H54 (cell line): ENCODE measurements at regions not wholly inside any gene's neighbourhood (a gene's known extent, or its start where the extent isn't known, plus 50 kb on each side); places are given as distances from the start of the nearest gene placed in this dataset.
A peak's percentile ranks its signal among the peaks of the same experiment; 100 is the strongest.
"Not testable (repeated sequence)": the region's sequence is repeated elsewhere in the genome, so short reads cannot be mapped to it uniquely, and the experiment has no call there.

Experiments used
- DNase-seq: peaks from one replicate; pipeline ENCODE4 v3.0.0; 2011; ENCODE audit warnings: low spot score, mixed read lengths; ENCODE audit not compliant: insufficient read length
- FAIRE-seq: peaks from 3 replicates; lab custom pipeline; 2011; peaks lifted over from hg19 to GRCh38; lab: Jason Lieb, UNC
- POLR2A ChIP-seq: IDR thresholded peaks from 2 replicates; pipeline ENCODE4 v1.6.1; 2011; ENCODE audit warnings: low read depth, mild to moderate bottlenecking, low read length

DNA sequence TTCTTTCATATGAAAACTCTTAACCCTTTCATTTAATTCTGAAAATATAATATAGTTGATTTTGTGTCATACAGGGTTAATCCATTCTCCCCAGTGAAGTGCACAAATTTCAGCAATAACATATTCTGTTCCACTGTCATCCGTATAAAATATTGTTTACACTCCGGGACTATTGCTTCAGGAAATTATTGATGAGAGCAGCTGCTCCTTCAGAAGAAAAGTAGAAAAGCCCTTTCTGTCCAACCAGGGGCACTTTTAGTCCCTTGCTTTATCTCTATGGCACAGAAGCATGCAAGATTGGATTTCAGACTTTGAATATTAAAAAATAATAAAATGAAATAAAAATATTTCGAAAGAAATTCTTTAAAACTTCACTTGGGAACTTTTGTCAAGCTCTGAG, 535.7 kb upstream of the SLC39A10 start:
- TF ChIP-seq POLR2A, result no peak

GRCh38 chr2:195119231-195119630, 537.8 kb upstream of the SLC39A10 start:
- DNase-seq (no peak), FAIRE-seq (no peak)
- no peak for TF ChIP-seq POLR2A

More for the DNA sequence above, 535.7 kb upstream of the SLC39A10 start:
- FAIRE-seq, result no peak
- no peak for DNase-seq

DNA sequence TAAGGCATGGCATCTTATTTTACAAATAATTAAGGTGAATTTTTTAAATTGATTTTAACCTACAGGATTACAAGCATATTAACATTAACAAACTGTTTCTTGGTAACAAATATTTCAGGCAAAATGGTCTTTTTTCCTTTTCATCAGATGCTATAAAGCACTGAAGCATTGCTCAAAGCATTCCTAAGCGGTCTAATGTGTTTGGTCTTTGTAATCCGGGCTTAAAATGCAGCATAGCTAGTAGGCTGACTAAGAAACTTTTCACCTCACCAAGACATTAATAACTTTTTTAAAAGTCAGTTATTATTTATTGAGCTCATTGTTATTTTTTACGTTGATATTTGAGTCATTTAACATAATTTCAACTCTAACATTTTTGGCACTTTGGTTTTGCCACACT, 538.8 kb upstream of the SLC39A10 start:
- FAIRE-seq, result no peak
- DNase-seq, result no peak
- TF ChIP-seq POLR2A, result no peak

DNA sequence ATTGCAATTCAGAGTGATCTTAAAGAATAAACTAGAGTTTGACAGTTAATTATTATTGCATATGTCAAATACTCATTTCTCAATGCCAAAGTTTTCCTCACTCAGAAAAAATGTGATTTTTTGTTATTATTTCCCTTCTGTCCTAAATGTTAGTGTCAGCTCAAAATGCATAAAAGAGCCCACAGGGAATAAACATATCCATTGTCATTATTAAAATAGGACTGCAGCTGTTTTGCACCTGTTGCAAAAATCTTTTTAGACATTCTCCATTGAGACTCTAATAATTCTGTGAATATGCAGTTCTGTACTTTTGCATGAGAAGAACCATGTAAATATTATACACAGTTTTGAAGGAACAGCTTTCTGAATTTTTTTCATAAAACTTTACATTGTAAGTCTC, 540.0 kb upstream of the SLC39A10 start:
- FAIRE-seq (no peak), DNase-seq (no peak)
- TF ChIP-seq POLR2A, result no peak

- no peak for TF ChIP-seq POLR2A
- FAIRE-seq (no peak), DNase-seq (no peak)
These were observed 541.3 kb upstream of the SLC39A10 start for GRCh38 chr2:195115738-195116137.

GRCh38 chr2:195108182-195108581, 548.8 kb upstream of the SLC39A10 start:
- TF ChIP-seq POLR2A, result no peak
- no peak for DNase-seq
- FAIRE-seq, result no peak

GRCh38 chr2:195106681-195107380, 550.2 kb upstream of the SLC39A10 start:
- no peak for FAIRE-seq
- no peak for DNase-seq

GRCh38 chr2:195105581-195105980, 551.4 kb upstream of the SLC39A10 start:
- no peak for TF ChIP-seq POLR2A
- FAIRE-seq (no peak), DNase-seq (no peak)

More at GRCh38 chr2:195106681-195107380, 550.2 kb upstream of the SLC39A10 start:
- no peak for TF ChIP-seq POLR2A

DNA sequence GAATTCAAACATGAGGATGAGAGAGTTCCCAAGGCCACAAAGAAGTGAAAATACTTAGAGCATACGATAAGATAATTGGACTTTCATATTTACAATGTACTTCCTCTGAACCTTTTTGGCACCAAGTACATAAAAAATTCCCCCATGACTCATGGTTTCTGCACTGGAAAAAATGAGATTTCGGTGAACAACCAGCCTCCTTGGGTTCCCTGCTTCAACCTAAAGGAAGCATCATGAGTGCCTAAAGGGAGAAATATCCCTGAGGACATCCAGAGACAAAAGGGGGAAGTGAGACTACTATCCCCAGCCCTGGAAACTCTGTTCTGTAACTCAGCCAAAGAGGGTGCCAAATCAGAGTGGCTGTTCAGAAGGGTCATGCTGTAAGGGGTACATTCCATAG, 562.7 kb upstream of the SLC39A10 start:
- no peak for FAIRE-seq
- DNase-seq, result no peak
- TF ChIP-seq POLR2A, result no peak

GRCh38 chr2:195092341-195092740, 564.7 kb upstream of the SLC39A10 start:
- no peak for TF ChIP-seq POLR2A
- FAIRE-seq, result no peak
- DNase-seq, result no peak

GRCh38 chr2:195072806-195073205, 584.2 kb upstream of the SLC39A10 start:
- not testable (repeated sequence) for DNase-seq, FAIRE-seq

- FAIRE-seq (no peak), DNase-seq (no peak)
- TF ChIP-seq POLR2A, result no peak
These were observed 600.0 kb upstream of the SLC39A10 start for GRCh38 chr2:195057001-195057400.

DNA sequence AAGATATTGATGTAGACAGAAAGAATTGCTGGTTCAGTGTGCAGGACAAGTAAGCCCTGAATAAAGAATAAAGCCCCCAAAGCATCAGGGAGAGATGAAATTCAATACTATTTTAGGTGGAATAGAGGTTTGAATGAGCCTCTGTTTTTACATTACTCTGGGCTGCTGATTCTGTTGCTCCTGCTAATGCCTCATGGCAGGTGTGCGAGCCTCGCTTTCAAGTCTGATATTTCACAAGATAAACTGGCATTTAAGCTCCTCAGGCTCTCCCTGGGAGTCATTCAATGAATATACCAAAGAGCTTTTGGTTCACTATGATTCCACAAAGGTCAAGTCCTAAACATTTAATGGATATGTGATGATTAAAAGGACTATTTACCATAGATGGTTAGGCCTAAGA, 601.0 kb upstream of the SLC39A10 start:
- DNase-seq (no peak), FAIRE-seq (no peak)
- no peak for TF ChIP-seq POLR2A

- FAIRE-seq (no peak), DNase-seq (no peak)
- no peak for TF ChIP-seq POLR2A
These were observed 605.6 kb upstream of the SLC39A10 start for GRCh38 chr2:195051401-195051800.

DNA sequence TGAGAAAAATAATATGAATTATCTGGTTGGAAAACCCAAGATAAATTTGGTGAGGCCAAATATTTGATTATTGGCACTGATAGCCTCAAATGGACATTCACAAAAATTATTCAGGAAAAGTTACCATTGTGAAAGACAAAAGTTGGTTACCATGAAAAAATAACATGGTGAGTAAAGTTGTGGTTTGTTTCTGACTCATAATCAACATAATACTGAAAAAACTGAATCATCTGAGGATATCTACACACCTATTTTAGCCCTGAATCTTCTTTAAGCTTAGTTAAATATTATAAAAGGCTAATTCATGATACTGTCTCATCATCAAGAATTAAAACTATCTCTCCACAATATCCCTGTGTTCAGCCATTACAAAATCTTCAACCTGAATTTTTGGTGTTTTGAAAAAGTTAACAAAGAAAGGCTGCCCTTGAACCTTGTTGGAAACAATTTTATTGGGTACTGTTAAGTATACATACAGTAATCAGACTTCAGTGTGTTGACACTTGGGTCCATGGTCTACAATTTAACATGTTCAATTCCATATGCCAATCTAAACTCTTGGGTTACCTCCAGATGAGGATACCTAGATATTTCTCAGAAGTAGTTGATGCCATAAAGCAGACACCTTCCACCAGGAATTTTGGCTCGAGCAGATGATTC, 607.5 kb upstream of the SLC39A10 start:
- TF ChIP-seq POLR2A, result no peak
- DNase-seq, result no peak
- peak; percentile 80 for FAIRE-seq
